PC-9 (cell line): ENCODE measurements at regions not wholly inside any gene's neighbourhood (a gene's known extent, or its start where the extent isn't known, plus 50 kb on each side); places are given as distances from the start of the nearest gene placed in this dataset.

Experiments
- BruUV-seq: library from RNA; stranded (reverse); fragments of 400-500 nt; replicated peaks from 2 replicates; lab custom pipeline; 2021; lab: Mats Ljungman, UMichigan
- CTCF ChIA-PET: fragments of 300-600 bp; sonication (Branson Sonifier 250); formaldehyde crosslinking; loops from one replicate; lab custom pipeline; 2022; ENCODE audit warnings: antibody characterized with exemption; lab: Charles Lee
- POLR2A ChIA-PET: fragments of 300-600 bp; sonication (Branson Sonifier 250); formaldehyde crosslinking; loops from one replicate; lab custom pipeline; 2022; ENCODE audit warnings: antibody characterized with exemption; ENCODE audit not compliant: unreplicated experiment; lab: Charles Lee
- DNase-seq, 2 experiments: peaks; one replicate each; pipeline versions ENCODE4 v3.0.0 to v3.0.0-alpha.2; 2015 to 2022; ENCODE audit warnings: mixed read lengths in 1 of 2
- H2AFZ ChIP-seq: fragments of 200-600 bp; sonication (generic); 2 replicates; pipeline ENCODE4 v1.8.1; 2017; ENCODE audit warnings: antibody characterized with exemption
- H3F3A ChIP-seq: fragments of 200-600 bp; sonication (generic); 2 replicates; pipeline ENCODE4 v1.8.1; 2017; ENCODE audit warnings: antibody characterized with exemption, mild to moderate bottlenecking, low read depth; ENCODE audit not compliant: insufficient read depth
- H3K27ac ChIP-seq: fragments of 200-600 bp; sonication (generic); 2 replicates; pipeline ENCODE4 v1.6.1; 2016; ENCODE audit warnings: mixed run types
- H3K27me3 ChIP-seq: fragments of 200-600 bp; sonication (generic); 2 replicates; pipeline ENCODE4 v1.6.1; 2016; ENCODE audit warnings: low read depth, mixed run types; ENCODE audit not compliant: insufficient read depth
- H3K36me3 ChIP-seq: fragments of 200-600 bp; sonication (generic); 2 replicates; pipeline ENCODE4 v1.6.1; 2016; ENCODE audit warnings: low read depth, mixed run types
- H3K4me1 ChIP-seq: fragments of 200-600 bp; sonication (generic); replicated peaks from 2 replicates; pipeline ENCODE4 v1.6.1; 2016; ENCODE audit warnings: mixed run types; ENCODE audit not compliant: insufficient read depth
- H3K4me2 ChIP-seq: fragments of 200-600 bp; sonication (generic); 2 replicates; pipeline ENCODE4 v1.6.1; 2017; ENCODE audit warnings: mixed run types
- H3K4me3 ChIP-seq: fragments of 200-600 bp; sonication (generic); 2 replicates; pipeline ENCODE4 v1.6.1; 2016; ENCODE audit warnings: mixed run types
- H3K79me2 ChIP-seq: fragments of 200-600 bp; sonication (generic); 2 replicates; pipeline ENCODE4 v1.6.1; 2017; ENCODE audit warnings: low read depth, mixed run types
- H3K9me2 ChIP-seq: fragments of 200-600 bp; sonication (generic); 2 replicates; pipeline ENCODE4 v1.8.1; 2017; ENCODE audit warnings: mild to moderate bottlenecking; ENCODE audit not compliant: insufficient read depth
- H3K9me3 ChIP-seq: fragments of 200-600 bp; sonication (generic); 2 replicates; pipeline ENCODE4 v1.8.1; 2016; ENCODE audit warnings: low read depth; ENCODE audit not compliant: insufficient read depth
- H4K20me1 ChIP-seq: fragments of 200-600 bp; sonication (generic); 2 replicates; pipeline ENCODE4 v1.8.1; 2017; ENCODE audit not compliant: insufficient read depth
- EZH2 ChIP-seq: fragments of 200-600 bp; sonication (generic); IDR thresholded peaks from 2 replicates; pipeline ENCODE4 v1.8.0; 2017; ENCODE audit warnings: antibody characterized with exemption, low read depth
- intact Hi-C: fragments of 100-400 bp; cut with micrococcal nuclease; formaldehyde crosslinking; loops from one replicate; pipeline ENCODE4 v1.10.0; 2022; ENCODE audit not compliant: unreplicated experiment
- TF ChIP-seq, protein P1 (sequence below): fragments of 200-600 bp; sonication (generic); conservative IDR thresholded peaks from 2 replicates; pipeline ENCODE4 v1.6.1; 2017; ENCODE audit warnings: mixed run types, antibody characterized with exemption, mild to moderate bottlenecking, moderate library complexity

DNA sequence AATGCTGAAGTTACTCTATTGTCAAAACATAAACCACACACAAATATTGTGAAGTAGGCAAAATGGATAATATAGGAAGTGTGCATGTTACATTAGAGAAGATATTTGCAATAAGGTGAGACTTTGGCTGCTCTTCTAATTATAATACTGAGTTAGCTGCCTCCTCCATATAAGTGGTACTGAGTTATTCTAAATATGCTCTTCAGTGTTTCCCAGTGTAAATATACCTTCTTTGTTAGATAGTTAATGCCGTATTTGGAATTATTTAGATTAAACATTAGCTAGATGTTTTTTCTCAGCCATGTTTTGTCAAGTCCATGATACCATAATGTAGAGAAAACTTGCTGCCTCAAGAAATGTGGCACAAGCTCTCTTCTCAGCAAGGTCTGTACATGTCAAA lies 186.4 kb downstream of the PTPRC start:
- Histone ChIP-seq H2AFZ (no peak overlapping the region), H3K4me3 (no peak overlapping the region), H3K27ac (no peak overlapping the region), H3F3A (no peaks in the 10 kb centered on the region), H4K20me1 (no peaks in the 10 kb centered on the region), H3K4me1 (no peaks in the 10 kb centered on the region), H3K36me3 (no peaks in the 10 kb centered on the region), H3K79me2 (no peaks in the 10 kb centered on the region), H3K27me3 (no peaks in the 10 kb centered on the region), H3K9me2 (no peaks in the 10 kb centered on the region), H3K4me2 (no peak overlapping the region), H3K9me3 (no peaks in the 10 kb centered on the region)
- no TSS peak for BruUV-seq
- POLR2A ChIA-PET = no interaction called here
- no peak for TF ChIP-seq EZH2
- TF ChIP-seq, protein P1, sequence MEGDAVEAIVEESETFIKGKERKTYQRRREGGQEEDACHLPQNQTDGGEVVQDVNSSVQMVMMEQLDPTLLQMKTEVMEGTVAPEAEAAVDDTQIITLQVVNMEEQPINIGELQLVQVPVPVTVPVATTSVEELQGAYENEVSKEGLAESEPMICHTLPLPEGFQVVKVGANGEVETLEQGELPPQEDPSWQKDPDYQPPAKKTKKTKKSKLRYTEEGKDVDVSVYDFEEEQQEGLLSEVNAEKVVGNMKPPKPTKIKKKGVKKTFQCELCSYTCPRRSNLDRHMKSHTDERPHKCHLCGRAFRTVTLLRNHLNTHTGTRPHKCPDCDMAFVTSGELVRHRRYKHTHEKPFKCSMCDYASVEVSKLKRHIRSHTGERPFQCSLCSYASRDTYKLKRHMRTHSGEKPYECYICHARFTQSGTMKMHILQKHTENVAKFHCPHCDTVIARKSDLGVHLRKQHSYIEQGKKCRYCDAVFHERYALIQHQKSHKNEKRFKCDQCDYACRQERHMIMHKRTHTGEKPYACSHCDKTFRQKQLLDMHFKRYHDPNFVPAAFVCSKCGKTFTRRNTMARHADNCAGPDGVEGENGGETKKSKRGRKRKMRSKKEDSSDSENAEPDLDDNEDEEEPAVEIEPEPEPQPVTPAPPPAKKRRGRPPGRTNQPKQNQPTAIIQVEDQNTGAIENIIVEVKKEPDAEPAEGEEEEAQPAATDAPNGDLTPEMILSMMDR = no peak
- CTCF ChIA-PET = no interaction called here
- intact Hi-C loops = no loop called here
- DNase-seq = no peak

- Histone ChIP-seq H4K20me1 (no peaks in the 10 kb centered on the region), H2AFZ (no peak overlapping the region), H3K4me2 (no peak overlapping the region), H3K79me2 (no peaks in the 10 kb centered on the region), H3K27ac (no peak overlapping the region), H3K27me3 (no peaks in the 10 kb centered on the region), H3K4me3 (no peak overlapping the region), H3F3A (no peaks in the 10 kb centered on the region), H3K9me2 (peaks cover 3% of the 10 kb centered on the region), H3K4me1 (no peaks in the 10 kb centered on the region), H3K36me3 (no peaks in the 10 kb centered on the region), H3K9me3 (no peaks in the 10 kb centered on the region)
- POLR2A ChIA-PET = no interaction called here
- CTCF ChIA-PET = no interaction called here
- DNase-seq = no peak
- no TSS peak for BruUV-seq
- intact Hi-C loops = no loop called here
- TF ChIP-seq EZH2 = no peak
- TF ChIP-seq, protein P1 = no peak
Measured at GRCh38 chr1:198829356-198829755, 190.5 kb downstream of the PTPRC start.

DNA sequence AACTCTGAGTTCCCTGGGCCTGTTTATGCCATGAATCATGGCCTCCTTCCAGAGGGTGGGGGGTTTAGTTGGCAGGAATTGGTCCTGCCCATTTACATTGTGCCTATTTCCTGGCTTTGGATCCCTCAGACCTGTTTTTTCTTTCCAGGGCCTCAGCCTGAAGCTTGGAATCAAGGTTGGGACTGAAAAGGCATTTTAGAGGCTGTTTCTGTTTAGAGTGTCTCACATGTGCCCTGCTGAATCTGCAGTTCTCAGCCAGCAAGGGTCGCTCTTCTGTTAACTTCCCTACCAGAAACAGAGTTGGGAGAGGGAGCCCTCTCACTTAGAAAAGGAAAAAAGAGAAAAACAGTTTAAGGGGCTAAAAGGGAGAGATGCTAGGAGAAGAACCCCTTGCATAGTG lies 191.1 kb downstream of the PTPRC start:
- intact Hi-C loops = no loop called here
- no peaks in the 10 kb centered on the region for H3K79me2 ChIP-seq
- H3K4me3 ChIP-seq = no peak overlapping the region
- H4K20me1 ChIP-seq = no peaks in the 10 kb centered on the region
- no peak overlapping the region for H3K4me2 ChIP-seq
- CTCF ChIA-PET = no interaction called here
- no peaks in the 10 kb centered on the region for H3K9me3 ChIP-seq
- POLR2A ChIA-PET = no interaction called here
- no peak for DNase-seq
- TF ChIP-seq, protein P1 = no peak
- no peak for TF ChIP-seq EZH2
- H3K36me3 ChIP-seq = no peaks in the 10 kb centered on the region
- no peak overlapping the region for H3K27ac ChIP-seq
- no peak overlapping the region for H2AFZ ChIP-seq
- no peaks in the 10 kb centered on the region for H3K27me3 ChIP-seq
- H3F3A ChIP-seq = no peaks in the 10 kb centered on the region
- H3K9me2 ChIP-seq = peaks cover 3% of the 10 kb centered on the region
- no TSS peak for BruUV-seq
- H3K4me1 ChIP-seq = no peaks in the 10 kb centered on the region
